GM18499 (cell line): ENCODE measurements at regions not wholly inside any gene's neighbourhood (a gene's known extent, or its start where the extent isn't known, plus 50 kb on each side); places are given as distances from the start of the nearest gene placed in this dataset.
"Not testable (repeated sequence)": the region's sequence is repeated elsewhere in the genome, so short reads cannot be mapped to it uniquely, and the experiment has no call there.

Source experiments
- ATAC-seq: cut with Tn5 transposase; IDR thresholded peaks from one replicate; pipeline ENCODE4 v1.9.1; 2021; ENCODE audit warnings: moderate number of reproducible peaks; ENCODE audit not compliant: insufficient read depth, unreplicated experiment

DNA sequence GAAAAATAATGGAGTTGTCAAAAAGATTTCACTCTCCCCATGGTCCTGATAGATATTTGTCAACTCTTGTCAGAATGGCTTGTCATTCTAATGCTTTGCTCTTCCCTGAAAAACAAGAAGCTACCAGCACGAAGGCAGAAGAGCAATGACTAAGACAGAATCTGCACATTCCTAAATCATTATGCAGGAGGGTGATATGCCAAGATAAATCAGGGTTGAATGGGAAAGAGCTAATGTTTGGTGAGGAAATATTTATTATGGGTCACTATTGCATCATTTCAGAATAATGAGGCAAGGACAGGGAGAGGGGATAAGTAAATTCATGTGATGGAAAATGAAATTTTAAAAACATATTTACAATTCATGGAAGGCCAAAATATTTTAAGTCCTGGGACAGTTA is 297.5 kb upstream of the XYLT1 start:
- ATAC-seq, result no peak

DNA sequence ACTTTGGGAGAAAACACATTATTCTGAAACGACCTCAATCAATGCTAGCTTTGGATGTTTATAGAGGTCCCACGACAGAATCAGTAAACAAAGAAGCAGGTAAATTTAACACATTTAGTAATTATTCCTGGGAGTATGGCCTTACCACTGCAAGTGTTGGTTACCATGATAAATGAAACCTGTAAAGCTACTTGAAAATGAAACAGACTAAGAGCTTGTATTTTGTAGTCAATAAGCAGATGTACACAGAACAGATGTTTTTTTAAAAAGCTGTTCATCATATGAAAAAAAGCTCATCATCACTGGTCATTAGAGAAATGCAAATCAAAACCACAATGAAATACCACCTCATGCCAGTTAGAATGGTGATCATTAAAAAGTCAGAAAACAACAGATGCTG is 295.3 kb upstream of the XYLT1 start:
- no peak for ATAC-seq

DNA sequence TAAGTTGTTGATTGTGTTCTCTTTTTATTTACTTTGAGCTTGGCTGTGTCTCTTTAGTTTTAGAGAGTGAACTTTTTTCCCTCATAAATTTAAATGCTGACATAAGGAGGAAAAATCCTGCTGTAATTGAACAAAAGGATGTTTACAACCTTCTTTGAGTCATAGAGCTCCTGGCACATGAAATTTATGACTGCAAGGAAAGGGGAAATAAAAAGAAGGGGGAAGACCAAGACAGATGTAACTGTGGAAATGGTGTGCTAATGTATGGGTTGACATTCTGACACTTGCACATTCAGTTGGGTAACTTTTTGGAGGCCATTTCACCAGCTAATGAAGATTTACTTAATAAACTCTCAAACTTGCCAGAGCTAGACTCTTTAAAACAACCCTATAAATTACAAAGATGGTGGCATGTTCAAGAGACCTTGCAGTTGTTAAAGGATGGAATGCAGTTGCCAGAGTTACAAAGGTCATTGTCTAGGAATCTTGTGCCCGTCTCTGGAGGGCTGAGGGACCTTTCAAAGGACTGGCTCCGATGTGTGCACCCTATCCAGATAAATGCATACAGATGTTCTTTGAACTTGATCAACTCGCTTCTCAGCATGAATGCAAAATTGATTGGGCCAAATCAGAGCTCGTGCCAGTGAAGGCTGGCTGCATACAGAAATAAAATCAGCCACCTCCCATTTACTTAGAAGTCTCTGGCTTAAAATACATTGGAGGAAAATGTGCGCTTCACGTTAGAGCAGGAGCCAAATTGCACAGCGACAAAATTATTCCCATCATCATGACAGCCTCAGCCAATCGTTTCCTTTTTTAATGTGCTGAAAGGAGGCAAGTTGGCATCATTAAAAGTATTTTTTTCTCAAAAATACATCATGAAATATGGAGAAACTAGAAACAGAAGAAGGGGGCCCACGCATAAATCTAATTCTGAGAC is 289.0 kb upstream of the XYLT1 start:
- no peak for ATAC-seq

DNA sequence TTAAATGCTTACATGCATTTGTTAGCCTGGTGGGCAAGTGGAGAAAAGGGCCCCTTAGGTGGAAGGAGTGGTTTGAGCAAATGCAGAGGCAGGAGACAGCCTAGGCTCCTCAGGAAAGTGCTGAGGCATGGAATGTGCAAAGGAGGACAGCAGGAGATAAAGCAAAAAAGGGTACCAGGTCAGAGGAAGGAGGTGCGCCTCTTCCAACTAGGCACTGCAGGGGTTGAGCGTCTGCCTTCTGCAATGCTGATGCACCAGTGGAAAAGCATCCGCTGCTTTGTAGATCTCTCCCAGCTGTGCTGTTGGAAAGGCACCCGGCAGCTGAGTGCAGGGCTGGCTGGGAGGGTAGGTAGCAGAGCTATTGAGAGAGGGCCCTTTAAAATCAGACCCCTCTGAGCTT is 287.0 kb upstream of the XYLT1 start:
- ATAC-seq, result no peak

DNA sequence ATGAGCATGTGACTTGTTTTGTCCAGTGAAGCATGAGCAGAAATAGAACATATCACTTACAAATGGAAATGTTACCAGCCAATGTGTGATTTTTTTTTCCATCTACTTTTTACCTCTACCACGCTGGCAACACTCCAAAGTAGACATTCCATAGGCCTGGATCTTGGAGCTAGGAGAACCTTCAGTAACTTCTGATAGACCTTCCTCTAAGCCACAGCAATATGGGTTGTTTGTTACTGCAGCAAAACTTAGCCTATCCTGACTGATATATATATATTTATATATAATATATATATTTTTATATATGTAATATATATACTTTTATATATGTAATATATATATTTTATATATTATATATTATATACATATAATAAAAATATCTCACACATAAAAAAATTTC is 284.4 kb upstream of the XYLT1 start:
- no peak for ATAC-seq

DNA sequence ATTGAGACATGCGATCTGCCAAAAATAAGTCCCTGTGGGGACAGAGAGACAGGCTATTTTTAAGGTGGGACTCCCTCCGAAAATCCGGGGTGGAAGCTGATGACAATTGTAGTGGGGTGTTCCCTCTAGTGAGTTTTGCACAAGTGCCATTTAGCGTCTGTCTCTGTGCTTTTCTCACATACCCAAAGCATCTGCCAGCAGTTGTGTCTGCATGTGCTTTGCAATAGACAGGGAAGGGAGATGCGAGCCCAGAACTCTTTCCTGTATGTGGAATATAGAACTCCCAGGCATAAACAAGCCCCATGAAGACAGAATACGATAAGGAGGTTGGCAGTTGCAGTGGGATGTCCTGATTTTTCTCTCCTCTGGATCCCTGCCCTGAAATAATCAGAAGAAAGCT is 282.7 kb upstream of the XYLT1 start:
- no peak for ATAC-seq

DNA sequence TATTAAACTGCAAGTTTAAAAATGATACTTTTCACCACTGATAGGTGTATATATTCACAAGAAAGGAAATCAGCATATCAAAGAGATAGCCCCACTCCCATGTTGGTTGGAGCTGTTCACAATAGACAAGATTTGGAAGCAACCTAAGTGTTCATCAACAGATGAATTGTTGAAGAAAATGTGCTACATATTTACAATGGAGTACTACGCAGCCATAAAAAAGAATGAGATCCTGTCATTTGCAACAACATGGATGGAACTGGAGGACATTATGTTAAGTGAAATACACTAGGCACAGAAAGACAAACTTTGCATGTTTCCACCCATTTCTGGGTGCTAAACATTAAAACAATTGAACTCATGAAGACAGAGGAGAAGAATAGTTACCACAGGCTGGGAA is 278.9 kb upstream of the XYLT1 start:
- no peak for ATAC-seq

DNA sequence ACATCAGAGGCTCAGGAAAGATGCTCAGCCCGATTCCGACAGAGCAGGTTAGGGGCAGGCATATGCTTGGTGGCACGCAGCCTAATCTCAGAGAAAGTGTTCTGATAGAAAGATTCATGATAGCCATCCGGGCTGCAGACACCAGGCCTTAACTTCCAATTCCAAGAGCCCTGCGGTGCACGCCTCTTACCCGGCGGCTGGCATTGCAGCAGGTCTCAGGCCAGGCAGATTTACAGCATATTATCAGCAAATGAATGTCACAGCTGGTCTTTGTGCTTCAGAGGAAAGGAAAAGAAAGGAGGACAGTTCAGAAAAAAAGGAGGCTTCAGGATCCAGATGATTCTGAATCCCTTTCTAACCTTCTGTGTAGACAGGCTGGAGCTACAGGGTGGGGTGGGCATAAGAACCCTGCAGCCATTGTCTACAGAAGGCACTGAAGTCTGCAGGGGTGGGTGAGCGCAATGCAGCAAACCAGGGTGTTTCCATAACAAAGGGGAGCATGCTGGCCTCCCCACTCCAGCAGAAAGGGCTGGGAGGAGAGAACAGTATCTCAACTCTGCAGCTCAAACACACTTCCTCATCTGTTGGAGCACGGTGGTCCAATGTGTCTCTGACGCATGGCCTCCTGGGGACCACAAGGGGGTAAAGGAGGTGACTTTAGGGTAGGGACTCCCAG is 277.4 kb upstream of the XYLT1 start:
- no peak for ATAC-seq

DNA sequence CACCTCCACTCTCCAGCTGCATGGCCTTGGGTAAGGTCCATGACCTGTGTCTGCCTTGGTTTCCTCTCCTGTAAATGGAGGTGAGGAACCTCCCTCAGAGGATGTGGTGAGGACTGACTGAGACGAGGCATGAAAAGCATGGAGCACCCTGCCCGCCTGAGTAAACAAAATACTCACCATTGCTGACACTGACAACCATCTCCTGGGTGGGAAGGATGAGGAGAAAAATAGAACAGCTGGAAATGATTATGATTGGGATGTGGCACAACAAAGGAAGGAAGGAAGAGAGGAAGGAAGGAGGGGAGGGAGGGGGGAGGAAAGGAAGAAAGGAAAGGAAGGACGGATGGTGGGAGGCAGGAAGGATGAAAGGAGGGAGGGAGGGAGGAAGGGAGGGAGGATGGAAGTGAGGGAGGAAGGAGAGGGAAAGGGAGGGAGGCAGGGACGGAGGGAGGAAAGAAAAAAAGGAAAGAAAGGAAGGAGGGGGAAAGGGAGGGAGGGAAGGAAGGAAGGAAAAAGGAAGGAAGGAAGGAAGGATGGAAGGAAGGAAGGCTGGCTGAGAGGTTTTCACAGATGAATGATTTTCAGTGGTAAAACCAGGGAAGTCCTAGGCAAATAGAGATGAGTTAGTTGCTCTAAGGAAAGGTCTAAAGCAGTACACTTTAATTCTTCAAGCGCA is 276.5 kb upstream of the XYLT1 start:
- ATAC-seq, result no peak

DNA sequence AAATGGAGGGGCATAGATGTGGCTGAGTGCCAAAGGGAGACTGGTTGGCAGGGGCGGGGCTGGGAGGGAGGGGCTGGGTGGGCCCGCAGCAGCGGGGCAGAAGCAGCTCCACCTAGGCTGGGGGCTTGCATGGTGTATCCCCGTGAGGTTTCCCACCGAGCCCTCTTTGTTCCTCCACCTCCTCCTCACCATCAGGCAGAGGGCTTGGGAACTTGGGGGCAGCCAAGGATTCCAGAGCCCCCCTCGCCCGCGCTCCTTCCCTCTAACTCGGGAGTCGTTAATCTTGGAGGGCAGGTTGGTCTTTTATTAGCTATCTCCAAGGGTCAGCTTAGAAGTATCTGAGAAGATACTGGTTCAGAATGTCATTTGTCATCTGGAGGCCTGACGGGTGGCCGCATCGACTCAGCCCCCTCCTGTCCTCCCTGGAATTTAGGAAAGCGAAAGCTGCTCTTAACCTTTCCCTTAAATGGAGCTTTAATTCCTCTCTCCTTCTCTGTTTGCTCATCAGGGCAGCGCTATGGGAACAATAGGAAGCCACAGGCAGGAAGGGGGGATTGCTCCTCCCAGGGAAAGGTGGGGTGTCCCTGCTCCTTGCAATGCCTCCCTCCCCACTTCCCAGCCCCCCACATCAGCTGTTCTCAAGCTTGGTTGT is 274.3 kb upstream of the XYLT1 start:
- ATAC-seq, result no peak

DNA sequence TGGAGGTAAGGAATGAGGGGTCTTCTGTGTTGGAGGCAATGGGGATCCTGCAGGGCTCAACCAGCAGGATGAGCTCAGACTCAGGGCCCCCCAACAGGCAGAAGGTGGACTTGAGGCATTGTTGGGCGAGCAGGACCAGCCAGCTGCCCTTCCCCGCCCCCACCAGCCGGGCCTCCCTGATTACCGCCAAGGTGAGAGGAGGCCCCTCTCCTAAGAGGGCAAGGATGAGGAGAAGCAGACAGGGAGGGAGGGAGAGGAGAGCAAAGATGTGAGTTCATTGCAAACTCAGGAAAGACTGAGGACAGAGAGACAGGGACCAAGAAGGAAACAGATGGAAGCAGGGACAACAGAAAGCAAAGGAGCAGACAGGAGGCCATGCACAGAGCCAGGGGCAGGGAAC is 272.8 kb upstream of the XYLT1 start:
- no peak for ATAC-seq

DNA sequence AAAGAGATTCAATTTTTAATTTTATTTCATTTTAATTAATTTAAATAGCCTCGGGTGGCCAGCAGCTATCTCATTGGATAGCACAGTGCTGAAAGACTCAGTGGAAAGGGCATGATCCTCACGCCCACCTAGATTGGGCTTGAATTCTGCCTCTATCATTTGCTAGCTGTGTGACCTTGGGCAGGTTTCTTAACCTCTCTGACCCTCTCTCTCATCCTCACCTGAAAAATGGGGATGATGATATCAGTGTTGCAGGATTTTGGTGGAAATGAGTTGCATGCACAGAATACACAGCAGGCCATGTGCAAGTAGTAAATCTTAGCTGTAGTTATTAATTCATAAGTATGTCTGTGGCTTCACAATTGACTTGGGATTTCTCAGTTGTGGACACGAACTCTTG is 272.4 kb upstream of the XYLT1 start:
- no peak for ATAC-seq

DNA sequence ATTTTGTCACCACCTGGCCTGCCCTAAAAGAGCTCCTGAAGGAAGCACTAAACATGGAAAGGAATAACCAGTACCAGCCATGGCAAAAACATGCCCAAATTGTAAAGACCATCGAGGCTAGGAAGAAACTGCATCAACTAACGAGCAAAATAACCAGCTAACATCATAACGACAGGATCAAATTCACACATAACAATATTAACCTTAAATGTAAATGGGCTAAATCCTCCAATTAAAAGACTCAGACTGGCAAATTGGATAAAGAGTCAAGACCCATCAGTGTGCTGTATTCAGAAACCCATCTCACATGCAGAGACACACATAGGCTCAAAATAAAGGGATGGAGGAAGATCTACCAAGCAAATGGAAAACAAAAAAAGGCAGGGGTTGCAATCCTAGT is 264.3 kb upstream of the XYLT1 start:
- ATAC-seq, result not testable (repeated sequence)

DNA sequence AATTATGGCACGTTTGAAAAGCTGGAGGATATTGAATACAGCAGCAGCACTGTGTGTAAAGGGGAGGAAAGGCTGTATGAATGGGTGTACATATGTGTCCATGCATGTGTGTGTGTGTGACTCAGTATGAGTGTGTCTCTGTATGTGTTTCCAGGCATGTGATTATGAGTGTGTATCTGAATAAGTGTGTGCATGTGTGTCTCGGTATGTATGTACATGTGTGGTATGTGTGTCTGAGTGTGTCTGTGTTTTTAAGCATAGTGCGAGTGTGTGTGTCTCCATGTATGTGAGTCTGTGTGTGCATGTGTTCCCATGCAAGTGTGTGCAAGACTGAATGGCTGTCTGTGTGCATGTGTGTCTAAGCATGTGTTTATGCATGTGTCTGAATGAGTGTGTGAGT is 259.1 kb upstream of the XYLT1 start:
- ATAC-seq, result no peak

DNA sequence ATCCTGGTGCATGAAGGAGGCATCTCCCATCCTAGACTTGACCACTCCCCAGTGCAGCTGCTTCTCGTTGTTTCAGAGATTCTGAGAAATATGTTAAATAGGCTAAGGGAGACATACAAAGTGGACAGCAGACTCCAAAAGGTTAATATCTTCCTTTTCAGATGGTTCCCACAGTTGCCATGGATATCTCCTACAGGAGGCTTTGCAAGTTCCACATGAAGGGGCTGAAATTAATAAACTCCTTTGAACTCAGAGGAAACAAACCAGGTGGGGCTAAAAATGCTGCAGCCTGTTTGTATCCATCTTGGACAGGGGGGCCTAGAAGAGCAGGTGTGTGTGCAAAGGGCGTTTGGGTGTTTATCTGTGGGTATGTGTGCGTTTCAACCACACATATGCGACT is 257.4 kb upstream of the XYLT1 start:
- no peak for ATAC-seq

DNA sequence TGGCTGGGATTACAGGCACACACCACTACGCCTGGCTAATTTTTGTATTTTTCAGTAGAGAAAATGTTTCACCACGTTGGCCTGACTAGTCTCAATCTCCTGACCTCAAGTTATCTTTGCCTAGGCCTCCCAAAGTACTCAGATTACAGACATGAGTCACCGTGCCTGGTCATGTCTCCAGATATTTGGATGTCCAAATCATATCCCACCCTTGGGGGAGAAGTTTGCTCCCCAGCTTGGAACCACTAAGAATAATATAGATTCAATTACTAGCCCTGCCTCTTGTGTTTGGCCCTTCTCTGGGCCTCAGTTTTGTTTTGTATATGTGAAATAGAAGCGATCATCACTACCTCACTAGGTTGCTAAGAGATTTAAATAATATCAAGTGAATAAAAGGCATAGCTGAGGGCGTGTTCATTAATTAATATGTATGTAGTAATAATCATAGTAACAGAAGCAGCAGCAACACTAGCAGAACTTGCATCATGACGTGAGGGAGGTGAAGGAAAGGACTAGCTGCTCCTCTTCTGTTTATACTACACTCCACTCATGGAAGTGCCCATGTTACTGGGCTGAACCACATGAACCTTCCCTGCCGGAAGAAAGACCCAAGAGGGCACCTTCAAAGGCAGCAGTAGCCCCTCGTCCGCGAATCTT is 253.6 kb upstream of the XYLT1 start:
- ATAC-seq, result no peak

DNA sequence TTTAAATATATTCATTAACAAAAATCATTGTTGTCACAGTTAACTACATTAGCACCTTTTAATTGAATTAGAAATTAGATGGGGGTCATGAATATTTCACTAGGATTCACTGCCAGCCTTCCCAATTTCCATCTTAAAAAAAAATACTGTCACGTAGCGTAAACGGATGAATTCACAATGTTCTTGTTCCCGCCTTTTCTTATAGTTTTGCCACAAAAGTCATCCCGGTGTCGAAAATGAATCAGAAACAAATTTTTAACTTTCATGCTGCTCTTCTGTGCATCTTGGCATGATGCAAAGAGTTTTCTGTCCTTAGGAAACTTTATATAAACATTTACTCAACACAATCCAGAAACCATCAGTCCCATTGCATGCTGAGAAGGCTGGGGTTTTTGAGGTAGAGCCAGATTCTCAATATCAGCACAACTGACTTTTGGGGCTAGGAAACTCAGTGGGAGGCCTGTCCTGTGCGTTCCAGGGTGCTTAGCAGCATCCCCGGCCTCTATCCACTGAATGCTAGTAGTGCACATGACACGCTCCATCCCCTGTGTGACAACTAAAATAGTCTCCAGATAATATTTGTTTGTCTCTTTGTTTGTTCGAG is 252.9 kb upstream of the XYLT1 start:
- ATAC-seq, result no peak

DNA sequence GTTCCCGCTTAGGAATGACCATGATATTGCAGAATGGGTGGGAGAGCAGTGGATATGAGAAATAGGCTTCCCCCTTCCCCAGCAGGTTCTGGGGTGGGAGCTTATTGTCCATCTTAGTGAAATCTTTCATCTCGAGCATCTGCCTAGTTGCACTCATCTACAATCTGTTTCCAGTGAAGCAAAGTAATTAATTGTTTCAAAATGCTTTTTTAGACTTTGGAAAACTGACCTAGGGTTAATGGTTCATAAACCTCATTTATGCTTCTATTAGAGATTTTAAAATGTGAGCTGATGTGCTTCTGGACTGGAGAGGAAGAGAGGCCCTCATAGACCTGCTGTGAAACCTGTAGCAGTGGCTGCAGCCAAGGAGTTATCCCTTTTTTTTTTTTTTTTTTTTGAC is 247.7 kb upstream of the XYLT1 start:
- no peak for ATAC-seq

DNA sequence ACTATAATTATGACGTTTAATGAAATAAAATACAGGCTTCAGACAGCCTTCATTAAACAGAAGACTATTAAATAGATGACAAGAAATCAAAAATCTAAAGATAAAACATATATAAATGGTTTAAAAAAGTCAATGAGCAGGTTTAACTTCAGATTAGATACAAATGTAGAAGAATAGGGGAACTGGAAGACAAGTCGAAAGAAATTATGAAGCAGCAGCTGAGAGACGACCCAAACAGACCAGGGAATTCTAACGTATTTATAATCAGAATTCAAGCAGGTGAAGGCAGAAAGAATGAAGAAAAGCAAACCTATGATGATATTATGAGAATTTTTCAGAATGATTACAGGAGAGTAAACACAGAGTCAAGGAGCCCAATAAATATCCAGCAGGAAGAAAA is 235.1 kb upstream of the XYLT1 start:
- no peak for ATAC-seq

DNA sequence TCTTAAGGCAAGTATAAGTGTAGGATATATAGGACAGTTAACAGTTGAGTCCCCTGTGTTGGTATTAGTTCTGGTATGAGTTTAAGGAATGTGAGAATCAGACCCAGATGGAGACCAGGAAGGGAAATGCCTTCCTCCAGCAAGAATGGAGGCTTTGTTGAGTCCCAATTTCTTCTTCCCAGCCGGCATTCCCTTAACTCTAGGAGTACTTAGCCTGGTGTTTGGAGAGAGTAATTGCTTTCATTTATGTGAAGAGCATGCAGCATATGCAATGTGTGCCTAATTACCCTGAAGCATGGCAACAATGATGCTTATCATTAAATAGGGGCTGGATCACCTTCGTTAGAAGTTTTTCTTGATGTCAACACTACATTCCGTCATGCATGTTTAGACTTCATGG is 225.9 kb upstream of the XYLT1 start:
- ATAC-seq, result no peak
